ENCODE measurements at regions not wholly inside any gene's neighbourhood (a gene's known extent, or its start where the extent isn't known, plus 50 kb on each side); places are given as distances from the start of the nearest gene placed in this dataset.

GRCh38 chr19:13644645-13645044 is 119.7 kb upstream of the MRI1 start:
- no peak for TF ChIP-seq BHLHE40 (IDR thresholded peaks at IDR 0.05; ENCODE audit: borderline replicate concordance)
- no peak for TF ChIP-seq TARDBP (IDR thresholded peaks at IDR 0.05)
- TF ChIP-seq LEF1 (IDR thresholded peaks at IDR 0.05; ENCODE audit: borderline replicate concordance), result no peak
- TF ChIP-seq L3MBTL2 (conservative IDR thresholded peaks at IDR 0.05), result no peak
- TF ChIP-seq SP1 (IDR thresholded peaks at IDR 0.05), result no peak
- no peak for TF ChIP-seq HDGF (IDR thresholded peaks at IDR 0.05; ENCODE audit: borderline replicate concordance)
- no peak for TF ChIP-seq ZNF384 (IDR thresholded peaks at IDR 0.05)
- TF ChIP-seq FOXM1 (IDR thresholded peaks at IDR 0.05; ENCODE audit: borderline replicate concordance), result no peak
- TF ChIP-seq SUZ12 (IDR thresholded peaks at IDR 0.05), result no peak
- TF ChIP-seq FOXK2 (IDR thresholded peaks at IDR 0.05), result no peak
- no peak for TF ChIP-seq ARNT (IDR thresholded peaks at IDR 0.05)
- TF ChIP-seq PKNOX1 (IDR thresholded peaks at IDR 0.05), result no peak
- TF ChIP-seq NFRKB (IDR thresholded peaks at IDR 0.05), result no peak

Data from HEK293T (cell line).